GM21717 (cell line): ENCODE measurements at regions not wholly inside any gene's neighbourhood (a gene's known extent, or its start where the extent isn't known, plus 50 kb on each side); places are given as distances from the start of the nearest gene placed in this dataset.
A peak's percentile ranks its signal among the peaks of the same experiment; 100 is the strongest.

Experiments
- ATAC-seq: cut with Tn5 transposase; IDR thresholded peaks from one replicate; pipeline ENCODE4 v1.9.1; 2021; ENCODE audit warnings: mild to moderate bottlenecking, moderate library complexity; ENCODE audit not compliant: unreplicated experiment

DNA sequence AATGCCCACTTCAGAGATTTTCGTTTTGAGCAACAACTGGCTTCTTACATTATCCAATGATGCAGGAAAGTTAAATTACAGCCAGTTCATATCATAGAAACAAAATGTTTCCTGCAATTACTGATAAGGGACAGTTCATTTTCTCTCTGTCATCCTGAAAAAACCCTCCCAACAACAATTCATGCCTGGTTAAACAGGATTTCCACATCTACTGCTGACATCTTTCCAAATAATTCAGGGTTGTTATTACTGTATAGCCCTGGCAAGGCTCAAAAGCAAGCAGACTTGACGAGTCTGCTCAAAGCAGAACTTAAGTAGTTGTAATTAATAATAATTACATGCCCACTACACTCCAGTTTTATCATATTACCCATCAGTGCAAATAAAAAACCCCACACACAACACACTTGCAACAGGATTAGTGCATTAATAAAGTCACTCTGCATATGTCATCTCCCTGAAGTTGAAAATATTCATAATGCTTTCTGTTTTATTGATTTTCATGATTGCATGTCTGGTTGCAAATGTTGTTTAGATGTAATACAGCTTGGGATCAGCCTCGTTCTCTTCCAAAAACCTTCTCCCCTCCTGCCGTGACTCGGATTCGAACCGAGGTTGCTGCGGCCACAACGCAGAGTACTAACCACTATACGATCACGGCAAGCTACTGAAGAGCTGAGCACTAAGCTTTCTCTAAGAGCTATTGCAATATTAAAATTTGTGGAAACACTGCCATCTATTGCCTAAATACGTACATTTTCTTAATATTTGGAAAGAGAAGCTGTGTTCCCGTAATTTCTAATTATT, 119.6 kb upstream of the NFIB start:
- ATAC-seq, result no peak

DNA sequence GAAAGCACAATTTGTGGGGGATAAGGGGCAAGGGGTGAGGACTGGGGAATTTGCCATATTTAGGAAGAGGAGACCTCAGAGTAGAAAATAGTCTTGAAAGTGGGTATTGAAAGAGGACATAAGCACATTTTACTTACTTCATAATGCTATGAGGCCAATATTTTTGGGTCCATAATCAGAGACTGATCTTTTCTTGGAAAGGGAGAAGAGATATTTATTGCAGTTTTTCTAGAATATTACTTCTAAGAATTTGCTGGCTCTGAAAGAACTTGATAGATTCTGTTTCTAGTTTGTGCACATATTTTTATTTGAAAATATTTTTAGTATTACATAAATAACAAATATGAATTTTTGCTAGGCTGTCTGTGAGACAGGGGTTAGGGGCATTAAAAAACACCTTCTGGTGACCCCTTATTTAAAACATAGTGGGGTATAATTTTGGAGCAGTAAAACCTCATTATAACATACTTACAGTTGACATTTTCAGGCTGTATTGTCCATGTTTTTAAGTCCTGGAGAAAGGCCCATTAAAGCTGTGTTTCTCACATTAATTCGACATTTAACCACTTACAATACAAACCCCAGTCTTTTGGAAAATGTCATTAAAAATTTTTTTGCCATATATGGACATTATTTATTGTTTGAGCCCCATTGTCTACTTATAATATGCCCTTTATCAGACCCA, 118.9 kb upstream of the NFIB start:
- no peak for ATAC-seq

DNA sequence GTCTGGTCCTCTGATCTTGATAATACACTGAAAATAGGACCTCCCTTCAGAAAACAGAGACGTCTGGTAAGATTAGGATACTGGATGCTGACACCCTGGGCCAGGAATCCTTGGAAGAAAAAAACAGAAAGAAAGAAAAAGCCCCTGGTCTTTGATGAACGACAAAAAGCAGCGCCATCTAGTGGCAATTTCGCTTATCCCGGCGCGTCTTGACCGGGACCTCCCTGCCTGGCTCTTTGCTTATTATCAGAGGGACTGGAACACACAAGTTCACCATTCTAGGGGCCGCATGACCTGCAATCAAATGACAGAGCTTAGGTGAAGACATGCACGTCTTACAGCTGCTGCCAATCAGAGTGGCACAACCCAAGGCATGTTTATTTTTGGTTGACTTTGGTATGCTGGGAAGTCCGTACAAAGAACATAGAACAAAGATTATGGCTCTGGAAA, 114.9 kb upstream of the NFIB start:
- ATAC-seq, result peak; percentile 57

DNA sequence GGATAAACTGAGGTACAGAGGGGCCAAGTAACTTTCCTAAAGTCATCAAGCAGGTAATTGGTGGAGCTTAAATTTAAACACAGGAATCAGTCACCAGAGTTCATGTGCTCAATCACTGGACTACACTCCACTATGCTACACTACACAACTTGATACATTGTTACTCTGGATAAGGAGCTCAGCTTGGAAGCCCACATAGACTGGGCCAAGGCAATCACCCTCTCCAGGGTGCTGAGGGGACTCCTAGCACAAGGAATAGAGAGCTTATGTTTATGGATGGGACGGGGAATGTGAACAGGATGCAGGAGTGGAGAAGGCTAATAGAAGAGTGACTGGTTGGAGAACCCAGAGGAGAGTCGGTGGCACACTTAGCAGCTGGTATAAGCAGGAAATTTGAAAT, 113.5 kb upstream of the NFIB start:
- no peak for ATAC-seq

DNA sequence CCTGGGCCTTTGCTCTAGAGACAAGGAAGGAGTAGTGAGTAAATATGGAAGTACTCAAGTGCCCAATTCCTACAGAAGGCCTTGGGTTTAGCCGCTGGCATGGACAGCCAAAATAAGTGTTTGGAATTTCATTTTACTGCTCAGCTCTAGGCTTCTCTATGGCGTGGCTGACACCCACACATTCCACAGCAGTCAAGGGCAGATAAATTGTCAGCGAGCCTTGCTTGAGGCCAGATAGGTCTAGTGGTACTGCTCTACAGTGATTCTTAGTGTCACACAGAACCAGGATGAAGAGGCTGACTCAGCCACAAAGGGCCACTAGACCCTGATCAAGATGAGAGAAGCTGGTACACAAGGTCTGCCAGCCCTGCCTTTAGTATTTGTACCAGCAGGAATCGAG, 111.0 kb upstream of the NFIB start:
- ATAC-seq, result no peak

DNA sequence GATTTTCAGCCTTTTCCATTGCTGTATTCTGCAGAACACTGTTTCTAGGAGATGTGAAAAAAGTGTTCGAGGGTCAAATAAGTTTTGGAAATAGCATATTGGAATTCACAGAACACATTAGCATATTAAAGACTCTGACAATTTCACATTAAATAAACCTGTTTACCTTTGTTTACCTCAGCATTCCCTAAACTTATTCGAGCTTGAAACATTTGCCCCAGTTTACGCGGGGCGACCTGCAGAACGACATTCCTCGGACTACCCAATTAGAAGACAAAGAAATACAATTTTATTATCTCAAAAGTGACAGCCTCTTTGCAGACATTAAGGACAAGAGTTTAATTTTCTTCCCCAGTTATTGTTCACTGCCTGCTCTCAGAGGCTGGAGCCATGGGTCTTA, 110.3 kb upstream of the NFIB start:
- no peak for ATAC-seq

DNA sequence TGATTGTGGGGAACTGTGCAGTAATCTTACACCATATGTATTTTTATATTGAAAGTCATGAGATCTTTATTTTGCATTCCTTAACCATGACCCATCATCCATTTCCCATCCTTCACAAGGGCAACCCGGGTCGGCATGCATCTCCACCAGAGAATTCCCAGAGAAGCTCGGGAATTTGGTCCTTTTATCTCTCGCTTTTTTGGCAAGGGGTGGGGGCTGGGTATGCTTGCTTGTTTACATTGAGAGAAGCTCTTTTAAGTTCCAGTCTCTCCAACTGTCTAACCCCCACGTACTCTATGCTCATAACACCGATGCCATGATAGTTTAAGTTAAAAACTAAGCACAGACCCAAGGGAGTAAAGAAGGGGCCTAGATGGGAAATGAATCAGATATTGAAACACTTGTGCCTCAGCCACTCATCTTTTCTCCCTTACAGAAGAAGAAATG, 109.9 kb upstream of the NFIB start:
- ATAC-seq, result no peak

DNA sequence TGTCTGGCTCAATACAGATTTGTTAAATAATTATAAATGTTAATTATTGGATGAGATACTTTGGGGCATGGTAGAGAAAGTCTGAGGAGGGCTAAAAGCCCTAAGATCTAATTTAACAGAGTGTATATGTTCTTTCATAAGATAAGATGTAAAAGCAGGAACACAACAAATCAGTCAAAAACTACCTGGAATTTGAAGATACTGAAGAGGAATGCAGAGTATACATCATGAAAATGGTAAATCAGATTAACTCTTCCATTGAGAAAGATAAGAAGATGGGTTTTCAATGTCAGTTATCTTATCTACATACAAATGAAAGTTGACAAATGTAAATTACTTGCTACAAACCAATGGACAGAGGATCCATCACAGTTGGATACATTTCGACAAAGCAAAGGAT, 107.3 kb upstream of the NFIB start:
- no peak for ATAC-seq

DNA sequence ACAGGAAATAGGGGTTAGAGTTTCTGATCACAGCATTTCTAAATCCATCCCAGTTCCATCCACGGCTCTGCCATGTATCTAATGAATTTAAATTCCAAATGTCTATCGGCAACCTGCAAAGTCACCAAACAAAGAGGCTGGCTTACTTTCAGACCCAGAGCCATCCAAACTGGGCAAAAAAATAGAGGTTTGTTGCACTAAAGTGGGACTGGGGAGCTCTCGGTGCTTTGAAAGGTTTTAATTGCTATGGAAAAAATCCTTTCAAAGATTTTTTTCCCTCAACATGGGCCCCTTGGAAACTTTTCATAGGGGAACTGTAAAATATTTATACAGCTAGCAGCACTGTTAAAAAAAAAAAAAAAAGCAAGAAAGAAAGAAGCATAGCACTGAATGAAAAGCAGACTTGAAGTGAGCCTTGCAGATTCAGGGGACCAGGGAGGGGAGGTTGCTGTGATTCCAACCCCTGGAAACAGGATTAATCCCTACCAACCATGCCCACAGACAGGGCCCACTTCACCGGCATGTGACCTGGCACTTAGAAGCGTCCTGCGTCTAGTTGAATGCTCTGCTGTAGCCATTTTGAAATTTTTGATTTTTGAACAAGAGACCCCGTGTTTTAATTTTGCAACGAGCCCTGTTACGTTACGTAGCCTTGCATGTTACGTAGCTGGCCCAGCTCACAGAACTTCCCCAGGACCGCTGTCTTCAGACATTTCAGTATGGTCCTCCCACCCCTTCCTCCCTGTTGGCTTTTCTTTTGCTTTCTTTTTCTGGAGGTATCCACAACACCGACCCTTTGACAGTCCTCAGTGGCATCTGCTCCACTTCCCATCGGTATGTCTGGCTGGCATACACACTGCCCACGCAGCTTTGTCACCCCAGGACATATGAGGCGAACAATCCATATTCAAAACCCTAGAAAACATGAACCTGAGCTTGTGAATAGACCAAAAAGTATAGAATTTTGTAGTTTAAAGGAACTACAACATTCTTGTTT, 105.3 kb upstream of the NFIB start:
- ATAC-seq, result no peak

DNA sequence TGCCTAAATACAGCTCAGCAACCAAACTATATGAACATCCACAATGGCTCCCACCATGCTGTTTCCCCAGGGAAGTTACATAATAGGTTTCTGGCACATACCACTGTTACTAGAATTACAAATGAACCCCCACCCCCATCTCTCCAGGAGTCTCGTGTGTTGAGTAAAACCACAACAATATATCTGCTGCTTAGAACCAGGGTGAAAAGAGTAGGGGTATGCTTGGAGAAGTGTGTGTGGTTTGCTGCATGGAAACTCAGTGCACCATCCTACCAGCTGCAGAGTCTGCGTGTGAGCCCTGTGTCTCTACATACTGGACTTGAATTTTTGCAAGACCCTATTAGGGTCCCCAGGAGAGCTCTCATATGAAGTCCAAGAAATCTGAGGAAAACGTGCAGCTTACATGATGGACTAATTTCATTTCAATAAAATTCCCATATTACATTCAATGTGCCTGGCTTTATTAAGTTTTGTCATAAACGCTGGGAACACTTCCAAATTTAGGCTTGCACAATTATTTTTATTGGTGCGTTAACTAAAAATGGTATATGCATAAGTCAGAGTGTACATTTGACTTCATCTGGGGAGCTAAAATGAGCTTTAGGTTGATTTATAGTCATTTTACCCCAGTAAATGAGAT, 104.5 kb upstream of the NFIB start:
- no peak for ATAC-seq

DNA sequence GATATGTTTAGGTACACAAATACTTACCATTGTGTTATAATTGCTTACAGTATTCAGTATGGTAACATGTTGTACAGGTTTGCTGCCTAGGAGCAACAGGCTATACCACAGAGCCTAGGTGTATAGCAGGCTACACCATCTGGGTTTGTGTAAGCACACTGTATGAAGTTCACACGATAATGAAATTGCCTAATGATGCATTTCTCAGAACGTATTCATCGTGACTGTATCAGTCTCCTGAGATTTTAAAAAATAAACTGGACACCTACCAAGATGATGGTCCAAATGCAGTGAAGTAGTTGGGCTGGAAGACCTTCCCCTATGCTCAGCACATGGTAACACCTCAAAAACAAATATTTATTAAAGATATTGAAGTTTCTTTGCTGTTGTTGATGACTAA, 103.3 kb upstream of the NFIB start:
- no peak for ATAC-seq

DNA sequence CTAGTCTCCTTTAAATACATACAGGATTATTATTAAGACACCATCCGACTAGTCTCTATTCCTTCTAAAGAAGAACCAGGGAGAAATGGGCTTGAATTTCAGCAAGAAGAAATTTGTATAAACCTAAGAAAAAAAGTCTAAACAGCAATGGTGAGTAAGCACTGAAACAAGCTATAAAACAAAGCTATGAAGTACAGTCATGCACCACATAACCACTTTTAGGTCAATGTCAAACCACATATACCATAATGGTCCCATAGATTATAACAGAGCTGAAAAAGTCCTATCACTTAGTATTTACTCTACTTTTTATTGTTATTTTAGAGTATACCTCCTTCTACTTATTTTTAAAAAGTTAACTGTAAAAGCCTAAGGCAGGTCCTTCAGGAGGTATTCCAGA, 102.0 kb upstream of the NFIB start:
- ATAC-seq, result no peak

DNA sequence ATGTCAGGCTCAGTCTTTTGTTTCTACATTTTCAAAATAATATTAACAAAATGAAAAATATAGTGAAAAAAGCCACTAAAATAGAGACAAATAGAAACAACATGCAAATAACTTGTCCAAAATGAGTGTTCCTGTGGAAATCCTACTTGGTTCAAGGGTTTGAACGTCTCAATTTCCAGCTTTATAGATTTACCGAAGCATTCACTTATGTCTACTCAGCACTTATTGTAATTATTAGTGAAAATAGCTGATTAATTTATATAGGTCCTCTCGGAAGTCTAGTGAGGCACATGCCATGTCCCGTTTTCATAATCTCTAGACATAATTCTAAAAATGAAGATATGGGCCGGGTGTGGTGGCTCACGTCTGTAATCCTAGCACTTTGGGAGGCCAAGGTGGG, 99.9 kb upstream of the NFIB start:
- ATAC-seq, result no peak

DNA sequence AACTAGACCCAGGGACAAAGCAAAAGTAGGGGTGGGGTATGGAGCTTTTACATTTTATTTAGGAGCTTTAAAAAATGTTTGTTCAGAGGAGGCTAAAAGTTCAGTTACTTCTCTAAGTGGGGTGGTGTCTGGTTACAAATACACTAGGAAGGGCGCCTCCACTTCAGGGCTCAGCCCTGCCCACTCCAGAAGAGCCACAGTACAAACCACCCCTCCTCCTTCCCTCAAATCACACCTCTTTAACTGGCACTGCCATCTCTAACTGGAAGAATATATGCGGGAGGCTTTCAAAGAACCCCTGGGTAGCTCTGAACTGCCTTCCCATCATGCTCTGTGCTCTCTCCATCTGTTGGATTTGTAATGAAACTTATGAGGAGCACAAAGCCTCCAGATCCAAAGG, 98.8 kb upstream of the NFIB start:
- no peak for ATAC-seq

DNA sequence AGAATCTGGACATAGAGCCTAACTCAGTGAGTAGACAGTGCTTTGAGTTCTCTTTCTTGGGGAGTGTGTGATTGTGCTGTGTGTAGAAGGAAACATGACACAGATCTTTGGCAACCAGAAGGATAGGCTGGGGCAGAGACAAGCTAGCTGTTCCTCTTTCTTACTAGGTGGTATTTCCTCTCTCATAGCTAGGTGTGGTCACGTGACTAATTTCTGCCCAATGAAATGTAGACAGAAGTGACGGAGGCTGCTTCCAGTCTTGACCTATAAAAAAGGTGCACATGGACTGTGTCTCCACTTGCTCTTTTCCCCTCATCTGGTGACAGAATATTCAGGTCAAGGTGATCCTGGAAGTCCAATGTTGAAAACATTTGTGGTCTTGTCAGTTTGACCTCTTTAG, 92.5 kb upstream of the NFIB start:
- ATAC-seq, result no peak

DNA sequence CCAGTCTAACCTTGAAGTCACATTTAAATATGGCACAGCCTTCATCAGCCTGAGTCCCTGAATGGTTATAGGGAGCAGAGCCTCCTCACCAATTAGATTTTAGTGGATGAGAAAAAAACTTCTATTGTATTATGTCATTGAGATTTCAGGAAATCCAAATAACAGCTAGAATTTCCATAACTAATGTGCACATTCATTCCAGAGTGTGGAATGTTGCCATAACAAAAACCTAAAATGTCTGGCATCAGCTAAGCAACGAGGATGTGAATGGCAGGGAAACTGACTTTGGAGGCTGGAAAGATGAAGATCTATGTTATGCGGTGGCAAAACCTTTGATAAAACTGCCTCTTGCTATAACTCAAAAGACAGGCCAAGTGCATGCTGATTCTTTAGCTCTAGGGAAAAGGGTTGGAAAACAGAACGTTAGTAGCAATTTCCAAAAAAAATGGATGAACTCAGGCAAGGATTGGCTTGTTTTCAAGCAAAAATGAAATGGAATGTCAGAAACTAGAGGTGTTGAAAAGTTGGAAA, 91.3 kb upstream of the NFIB start:
- no peak for ATAC-seq

DNA sequence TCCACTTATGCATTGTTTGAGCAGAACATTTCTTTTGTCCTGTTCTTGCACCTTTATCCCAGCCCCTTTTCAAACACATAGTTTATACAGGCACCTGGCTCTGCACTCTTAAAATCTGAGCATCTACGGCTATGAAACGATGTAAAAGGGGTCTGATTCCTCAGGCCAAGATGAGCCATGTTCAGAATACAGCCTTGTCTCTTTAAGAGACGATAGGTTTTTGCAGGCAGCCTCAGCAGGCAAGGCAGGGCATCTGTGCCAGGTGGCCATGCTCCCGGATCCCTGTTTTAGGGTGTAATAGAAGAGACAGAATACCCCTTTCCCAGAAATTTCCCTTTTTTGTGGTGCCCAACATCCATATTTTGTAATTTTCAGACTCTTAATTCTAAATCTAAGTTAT, 89.1 kb upstream of the NFIB start:
- no peak for ATAC-seq

DNA sequence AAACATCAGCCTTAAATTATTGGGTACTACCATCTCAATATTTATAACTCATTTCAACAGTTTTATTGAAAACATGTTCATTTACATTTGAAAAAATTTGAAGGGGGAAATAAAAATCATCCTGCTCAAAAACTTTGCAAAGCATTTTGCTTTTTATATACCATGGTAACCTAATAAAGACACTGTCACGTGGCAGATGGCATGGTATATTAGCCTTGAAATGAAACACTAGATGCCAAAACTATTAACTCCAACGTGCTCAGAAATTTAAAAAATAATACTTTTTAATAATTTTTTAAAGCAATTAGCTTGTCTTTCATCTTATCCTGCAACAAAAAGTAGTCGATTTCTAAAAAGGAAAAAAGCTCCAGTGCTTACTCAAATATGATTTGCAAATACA, 88.6 kb upstream of the NFIB start:
- no peak for ATAC-seq

DNA sequence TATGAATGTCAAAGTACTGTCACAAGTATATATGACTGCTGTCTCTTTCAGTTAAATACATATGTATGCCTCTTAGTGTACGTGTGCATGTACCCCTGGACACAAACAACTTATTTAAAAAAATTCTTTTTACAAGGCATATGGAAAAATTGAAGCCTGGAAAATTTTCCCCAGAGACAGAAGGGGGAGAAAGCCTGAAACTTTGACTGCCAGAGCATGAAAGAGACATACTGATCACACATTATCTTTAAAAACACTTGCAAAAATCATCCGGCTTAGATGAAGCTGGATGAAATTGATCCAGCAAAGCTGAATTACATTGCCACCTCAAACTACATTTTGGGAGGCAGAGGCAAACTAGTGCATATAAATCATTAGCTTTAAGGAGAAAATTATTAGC, 88.0 kb upstream of the NFIB start:
- ATAC-seq, result no peak

DNA sequence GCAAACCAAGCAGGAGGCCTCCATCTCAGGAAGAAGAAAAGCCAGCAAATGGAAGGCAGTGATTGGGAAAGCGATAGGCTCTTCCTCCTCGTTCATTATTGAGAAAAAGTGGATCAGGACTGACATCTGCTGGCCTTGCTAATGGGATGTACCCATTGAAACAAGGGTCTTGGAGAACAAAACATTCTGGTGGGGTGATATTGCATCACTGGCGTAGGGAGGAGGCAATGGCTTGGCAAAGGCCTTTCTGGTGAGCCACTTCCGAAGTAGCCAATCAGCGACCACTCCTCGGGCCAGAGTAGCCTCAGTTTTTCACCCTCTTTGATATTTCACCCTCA, 86.7 kb upstream of the NFIB start:
- ATAC-seq, result no peak
